Fibroblast of villous mesenchyme (primary cell): ENCODE measurements at regions not wholly inside any gene's neighbourhood (a gene's known extent, or its start where the extent isn't known, plus 50 kb on each side); places are given as distances from the start of the nearest gene placed in this dataset.

Experiments used
- DNase-seq: peaks from one replicate; pipeline ENCODE4 v3.0.0-alpha.2; 2010; ENCODE audit warnings: low read depth
- H3K4me3 ChIP-seq: 2 replicates; pipeline ENCODE4 v1.5.1; 2011; ENCODE audit warnings: low read depth, mild to moderate bottlenecking, low read length
- TF ChIP-seq, protein P1 (sequence below): IDR thresholded peaks from 2 replicates; pipeline ENCODE4 v1.5.1; 2012; ENCODE audit warnings: low read depth, mild to moderate bottlenecking, low read length; ENCODE audit not compliant: insufficient read depth

DNA sequence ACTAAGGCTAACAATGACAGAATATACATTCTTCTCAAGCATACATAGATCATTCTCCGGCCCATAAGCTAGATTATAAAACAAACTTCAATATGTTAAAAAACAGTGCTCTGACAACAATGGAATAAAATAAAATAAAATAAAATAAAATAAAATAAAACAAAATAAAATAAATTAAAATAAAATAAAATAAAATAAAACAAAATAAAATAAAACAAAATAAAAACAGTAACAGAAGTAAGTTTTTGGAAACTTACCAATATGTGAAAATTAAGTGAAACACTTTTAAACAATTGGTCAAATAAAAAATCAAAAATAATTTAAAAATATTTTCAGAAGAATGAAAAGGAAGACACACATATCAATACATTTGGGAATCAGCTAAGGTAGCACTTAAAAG lies 1785.8 kb upstream of the PCDH20 start:
- DNase-seq = no peak
- no peak overlapping the region for H3K4me3 ChIP-seq
- TF ChIP-seq, protein P1, sequence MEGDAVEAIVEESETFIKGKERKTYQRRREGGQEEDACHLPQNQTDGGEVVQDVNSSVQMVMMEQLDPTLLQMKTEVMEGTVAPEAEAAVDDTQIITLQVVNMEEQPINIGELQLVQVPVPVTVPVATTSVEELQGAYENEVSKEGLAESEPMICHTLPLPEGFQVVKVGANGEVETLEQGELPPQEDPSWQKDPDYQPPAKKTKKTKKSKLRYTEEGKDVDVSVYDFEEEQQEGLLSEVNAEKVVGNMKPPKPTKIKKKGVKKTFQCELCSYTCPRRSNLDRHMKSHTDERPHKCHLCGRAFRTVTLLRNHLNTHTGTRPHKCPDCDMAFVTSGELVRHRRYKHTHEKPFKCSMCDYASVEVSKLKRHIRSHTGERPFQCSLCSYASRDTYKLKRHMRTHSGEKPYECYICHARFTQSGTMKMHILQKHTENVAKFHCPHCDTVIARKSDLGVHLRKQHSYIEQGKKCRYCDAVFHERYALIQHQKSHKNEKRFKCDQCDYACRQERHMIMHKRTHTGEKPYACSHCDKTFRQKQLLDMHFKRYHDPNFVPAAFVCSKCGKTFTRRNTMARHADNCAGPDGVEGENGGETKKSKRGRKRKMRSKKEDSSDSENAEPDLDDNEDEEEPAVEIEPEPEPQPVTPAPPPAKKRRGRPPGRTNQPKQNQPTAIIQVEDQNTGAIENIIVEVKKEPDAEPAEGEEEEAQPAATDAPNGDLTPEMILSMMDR = no peak

DNA sequence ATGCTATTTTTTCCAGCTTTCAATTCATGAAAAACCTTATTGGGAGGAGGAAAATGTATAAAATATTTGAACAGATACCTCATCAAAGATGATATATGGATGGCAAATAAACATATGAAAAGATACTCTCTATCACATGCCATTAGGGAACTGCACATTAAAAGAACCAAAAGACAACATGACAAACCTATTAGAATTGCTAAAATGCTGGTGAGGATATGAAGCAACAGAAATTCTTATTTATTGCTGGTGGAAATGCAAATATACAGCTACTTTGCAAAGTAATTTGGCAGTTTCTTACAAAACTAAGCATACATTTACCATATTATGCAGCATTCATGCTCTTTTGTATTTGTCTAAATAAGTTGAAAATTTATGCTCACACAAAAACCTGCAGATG lies 1783.9 kb upstream of the PCDH20 start:
- no peak for DNase-seq
- TF ChIP-seq, protein P1 = no peak

DNA sequence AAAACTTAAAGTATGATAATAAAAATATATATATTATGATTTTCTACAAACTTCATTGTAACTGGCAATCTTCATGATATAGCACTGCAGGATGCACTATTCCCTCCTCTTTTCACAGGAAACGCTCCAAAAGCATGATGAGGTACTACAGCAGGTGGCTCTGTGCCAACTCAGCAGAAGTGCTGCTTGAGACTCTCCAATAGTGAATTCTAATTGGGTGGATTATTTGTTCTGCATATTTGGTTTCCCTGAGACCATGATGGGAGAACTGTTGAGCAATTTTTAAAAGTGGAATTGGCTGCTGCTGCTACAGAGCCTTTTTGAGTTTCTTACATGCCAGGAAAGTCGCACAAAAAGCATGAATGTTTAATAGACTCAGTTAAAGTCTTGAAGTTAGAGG lies 1782.4 kb upstream of the PCDH20 start:
- DNase-seq = no peak
- no peak overlapping the region for H3K4me3 ChIP-seq
- TF ChIP-seq, protein P1 = no peak

More for the DNA sequence above, 1783.9 kb upstream of the PCDH20 start:
- H3K4me3 ChIP-seq = no peak overlapping the region

DNA sequence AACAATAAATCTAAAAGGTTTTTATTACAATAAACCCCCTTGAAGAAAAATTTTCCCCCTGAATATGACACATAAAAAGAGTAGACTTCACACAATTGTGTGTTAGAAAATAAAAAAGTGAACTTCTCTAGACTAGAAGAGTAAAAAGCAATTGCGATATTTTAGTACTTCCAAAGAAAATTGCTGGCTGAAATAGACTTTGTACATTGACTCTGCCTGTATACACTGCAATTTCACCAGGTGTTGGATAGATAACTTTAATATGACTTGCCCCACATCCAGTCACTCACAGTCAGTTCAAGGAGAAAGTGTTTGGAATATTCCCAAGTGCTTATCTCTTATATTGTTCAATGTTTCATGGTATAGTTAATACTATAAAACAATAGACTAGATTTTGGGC lies 1780.1 kb upstream of the PCDH20 start:
- TF ChIP-seq, protein P1 = no peak
- no peak for DNase-seq

DNA sequence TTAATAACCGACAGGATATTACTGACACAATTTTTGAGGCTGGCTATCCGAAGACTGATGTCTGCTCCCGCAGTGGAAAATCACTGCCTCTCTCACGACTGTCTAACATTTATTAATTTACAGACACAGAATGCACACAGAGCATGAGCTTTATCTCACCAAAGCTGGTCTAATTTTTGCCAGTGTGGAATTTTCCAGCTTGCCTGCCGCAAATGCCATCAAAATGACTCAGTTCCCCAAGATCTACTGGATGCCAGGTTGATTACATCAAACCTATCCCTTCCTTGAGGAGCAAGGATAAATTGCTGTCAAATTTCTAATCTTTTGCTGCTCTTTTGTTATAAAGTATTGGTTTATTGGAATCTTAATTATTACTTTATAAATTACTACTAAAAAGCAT lies 1775.1 kb upstream of the PCDH20 start:
- TF ChIP-seq, protein P1 = no peak
- DNase-seq = no peak
- H3K4me3 ChIP-seq = no peak overlapping the region

More for the DNA sequence above, 1780.1 kb upstream of the PCDH20 start:
- no peak overlapping the region for H3K4me3 ChIP-seq

DNA sequence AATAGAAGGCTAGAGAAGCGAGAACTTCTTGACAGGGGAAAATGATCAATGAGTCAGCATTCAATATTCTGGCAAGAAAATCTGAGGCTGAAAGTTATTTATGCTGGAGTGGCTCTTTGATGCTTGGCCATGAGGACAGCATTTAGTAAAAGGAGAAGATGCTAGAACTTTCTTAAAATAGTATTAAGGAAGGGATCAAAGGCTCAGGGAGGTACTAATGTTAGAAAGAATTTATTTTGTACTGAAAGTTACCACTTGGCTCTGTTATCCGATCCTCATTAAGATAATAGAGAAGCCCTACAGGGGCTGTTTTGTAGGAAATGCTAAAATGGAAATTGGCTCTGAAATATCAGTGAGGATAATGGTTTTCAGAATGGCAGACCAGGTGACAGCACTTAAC lies 1774.6 kb upstream of the PCDH20 start:
- DNase-seq = no peak
- TF ChIP-seq, protein P1 = no peak
- H3K4me3 ChIP-seq = no peak overlapping the region

DNA sequence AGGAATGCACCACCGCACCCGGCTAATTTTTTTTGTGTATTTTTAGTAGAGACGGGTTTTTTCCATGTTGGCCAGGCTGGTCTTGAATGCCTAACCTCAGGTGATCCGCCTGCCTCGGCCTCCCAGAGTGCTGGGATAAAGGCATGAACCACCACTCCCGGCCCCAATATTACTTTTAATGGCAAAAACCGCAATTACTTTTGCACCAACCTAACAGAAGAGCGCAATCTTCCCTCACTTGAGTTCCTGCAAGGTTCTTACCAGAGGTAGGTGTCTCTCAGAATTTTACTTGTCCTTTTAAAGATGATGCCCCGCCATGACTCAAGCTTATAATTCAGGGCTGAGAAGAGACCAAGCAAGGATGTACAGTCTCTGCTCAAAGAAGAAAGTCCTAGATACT lies 1774.1 kb upstream of the PCDH20 start:
- TF ChIP-seq, protein P1 = no peak

More for the DNA sequence above, 1774.1 kb upstream of the PCDH20 start:
- H3K4me3 ChIP-seq = no peak overlapping the region
- no peak for DNase-seq
